ENCODE measurements at regions not wholly inside any gene's neighbourhood (a gene's known extent, or its start where the extent isn't known, plus 50 kb on each side); places are given as distances from the start of the nearest gene placed in this dataset.

GRCh38 chr14:101367421-101368261, 193.7 kb upstream of the DIO3 start:
- DNase-seq (ENCODE audit: low read depth), result no peak

DNA sequence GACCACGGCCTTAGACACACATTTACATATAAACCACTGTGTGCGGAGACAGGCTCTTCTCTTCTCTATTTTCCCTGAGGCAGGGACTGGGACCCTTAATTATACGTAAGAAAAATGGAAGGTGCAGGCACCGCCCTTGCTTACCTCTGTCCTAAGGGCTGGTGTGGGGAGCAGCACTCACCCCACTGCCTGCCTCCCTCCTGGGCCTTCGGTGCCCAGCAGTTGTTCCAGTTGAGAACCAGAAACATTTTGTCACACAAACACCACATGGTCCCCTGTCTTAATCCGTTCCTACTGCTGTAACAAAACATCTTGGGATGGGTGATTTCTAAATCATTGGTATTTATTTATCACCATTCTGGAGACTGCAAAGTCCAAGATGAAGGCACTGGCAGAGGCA, 192.7 kb upstream of the DIO3 start:
- no peak for DNase-seq (ENCODE audit: low read depth)

GRCh38 chr14:101369194-101369915, 191.9 kb upstream of the DIO3 start:
- no peak for DNase-seq (ENCODE audit: low read depth)

DNA sequence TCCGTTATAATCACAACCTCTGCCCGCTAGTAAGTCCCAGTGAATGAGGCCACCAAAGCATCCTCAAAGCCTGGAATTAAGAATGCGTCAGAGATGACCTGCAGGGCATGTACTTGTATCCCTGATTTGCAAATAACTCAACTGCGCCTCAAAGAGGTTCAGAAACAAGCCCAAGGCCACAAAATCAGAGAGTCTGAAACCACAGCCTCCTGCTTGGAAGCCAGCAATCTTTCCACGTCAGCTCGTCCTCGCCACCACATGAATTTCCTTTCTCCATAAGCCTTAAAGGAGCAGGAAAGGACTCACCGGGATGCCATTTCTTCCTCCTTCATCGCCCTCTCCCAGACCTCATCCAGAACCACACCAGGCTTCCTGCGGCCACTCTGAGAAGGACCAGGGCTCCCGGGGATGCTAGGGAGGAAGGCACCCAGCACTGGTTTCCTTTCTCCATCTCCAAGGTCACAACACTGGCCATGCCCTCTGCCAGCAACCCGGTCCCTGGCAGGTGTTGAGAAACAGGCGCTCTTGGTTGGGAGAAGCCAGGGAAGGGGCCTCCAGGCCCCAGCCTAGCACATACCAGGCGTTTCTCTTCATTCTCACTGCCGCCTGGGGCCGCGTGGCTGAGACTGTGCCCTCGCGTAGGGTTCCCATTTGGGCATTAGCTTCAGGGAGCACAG, 191.2 kb upstream of the DIO3 start:
- no peak for DNase-seq (ENCODE audit: low read depth)

DNA sequence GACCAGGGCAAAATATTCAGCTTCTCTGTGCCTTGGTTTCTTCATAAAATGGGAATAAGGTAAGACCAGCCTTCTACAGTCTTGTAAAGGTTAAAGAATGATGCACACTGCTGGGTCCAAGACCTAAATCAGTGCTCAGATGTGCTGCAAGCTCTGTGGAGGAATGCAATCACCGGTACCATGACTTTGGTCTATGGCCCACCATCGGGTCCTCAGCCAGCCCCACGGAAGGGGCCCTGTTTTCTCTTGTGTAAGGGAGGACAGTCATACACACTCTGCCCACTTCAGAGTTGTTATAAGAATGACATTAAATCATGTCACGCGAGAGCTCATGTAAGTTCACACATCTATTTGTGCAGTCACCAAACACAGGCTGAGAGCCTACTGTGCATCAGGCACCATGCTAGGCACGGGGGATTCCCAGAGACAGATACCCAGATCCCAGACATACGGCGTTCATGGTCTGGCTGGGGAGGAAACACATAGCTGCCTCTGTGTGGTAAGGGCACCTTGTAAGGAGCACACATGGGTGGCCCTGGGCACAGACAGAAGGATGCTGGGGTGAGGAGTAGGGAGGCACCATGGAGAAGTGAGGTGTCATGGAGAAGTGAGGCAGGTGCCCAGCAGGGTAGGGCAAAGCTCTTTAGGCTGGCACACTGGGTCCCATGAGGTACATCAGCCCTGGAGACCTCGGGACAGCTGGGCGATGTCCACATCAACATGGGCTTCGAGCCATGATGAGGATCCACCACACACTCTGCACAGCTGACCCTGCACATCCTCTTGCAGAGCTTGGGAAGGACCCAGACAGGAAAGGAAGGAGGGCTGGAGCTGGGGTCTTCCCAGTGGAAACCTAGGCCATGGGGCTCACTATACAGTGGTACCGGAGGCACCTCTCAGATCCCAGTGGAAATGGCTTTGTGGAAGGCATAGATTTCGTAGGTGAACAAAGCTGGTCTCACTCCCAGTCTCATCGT, 190.4 kb upstream of the DIO3 start:
- DNase-seq (ENCODE audit: low read depth), result no peak

DNA sequence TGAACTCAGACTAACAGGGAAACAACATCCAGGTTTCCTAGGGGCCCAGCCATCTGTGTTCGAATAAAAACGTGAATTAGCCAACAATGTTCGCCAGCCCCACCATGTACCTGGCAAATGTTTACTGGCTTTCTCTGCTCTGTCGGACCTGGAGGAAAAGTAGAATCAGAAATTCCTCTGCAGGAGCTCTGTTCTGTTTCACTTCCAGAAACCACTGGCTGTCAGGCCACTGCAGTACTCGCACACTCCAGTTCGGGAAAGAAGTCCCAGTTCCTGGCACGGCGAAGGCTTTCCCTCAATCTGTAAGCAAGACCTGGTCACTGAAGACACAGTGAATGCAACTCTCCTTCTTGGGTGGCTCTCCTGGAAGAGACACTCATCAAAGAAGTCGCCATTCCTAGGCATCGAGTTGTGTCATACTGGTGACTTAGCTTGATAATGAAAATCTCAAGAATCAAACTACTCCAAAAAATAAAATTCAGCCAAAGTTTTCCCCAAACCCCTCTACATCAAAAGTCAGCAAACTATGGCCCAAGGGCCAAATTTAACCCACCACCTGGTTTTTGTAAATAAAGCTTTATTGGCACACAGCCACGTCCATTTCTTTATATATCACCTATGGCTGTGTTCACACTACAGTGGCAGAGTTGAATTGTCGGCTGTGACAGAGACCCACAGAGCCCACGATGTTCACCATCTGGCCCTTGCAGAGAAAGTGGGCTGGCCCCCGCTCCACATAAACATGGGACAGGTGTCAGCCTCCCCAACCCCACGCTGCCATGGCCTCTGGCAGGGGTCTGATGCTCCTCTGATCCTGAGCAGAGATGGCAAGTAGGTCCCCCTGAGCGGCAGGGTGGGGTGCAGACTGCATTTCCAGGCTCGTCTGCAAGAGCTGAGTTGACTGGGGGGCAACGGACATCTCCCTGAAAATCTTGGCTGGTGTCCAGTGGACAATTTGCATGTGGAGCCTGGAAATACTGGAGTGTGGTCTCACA, 189.2 kb upstream of the DIO3 start:
- DNase-seq (ENCODE audit: low read depth), result no peak

- DNase-seq (ENCODE audit: low read depth), result no peak
Observed at GRCh38 chr14:101372894-101373620, 188.2 kb upstream of the DIO3 start.

DNA sequence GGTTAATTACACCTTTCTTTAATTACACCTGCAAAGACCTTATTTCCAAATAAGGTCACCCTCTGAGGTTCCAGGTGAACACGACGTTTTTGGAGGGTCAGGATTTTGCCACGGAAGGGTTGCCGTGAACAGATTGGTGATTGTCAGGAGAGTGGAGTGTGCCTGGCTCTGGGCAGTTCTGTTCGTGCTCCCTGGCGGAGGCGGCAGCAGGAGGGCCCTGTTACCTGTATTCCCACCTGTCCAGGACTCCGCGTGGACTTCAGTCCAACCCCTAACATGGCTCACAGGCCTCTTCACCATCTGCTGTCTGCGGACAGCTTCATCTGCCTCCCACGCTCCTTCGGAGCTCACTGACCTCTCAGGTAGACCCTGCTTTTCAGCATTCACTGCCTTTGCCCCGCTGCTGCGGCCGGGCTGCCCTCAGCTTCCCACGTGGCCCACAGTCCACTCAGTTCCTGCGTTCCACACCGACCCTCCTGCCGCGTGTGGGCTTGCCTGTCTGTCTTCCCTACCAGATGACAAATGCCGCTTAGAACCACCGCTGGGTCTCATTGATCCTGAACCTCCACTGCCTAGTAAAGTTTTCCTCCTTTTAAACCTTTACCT, 187.5 kb upstream of the DIO3 start:
- no peak for DNase-seq (ENCODE audit: low read depth)

- DNase-seq (ENCODE audit: low read depth), result no peak
Observed at GRCh38 chr14:101374373-101375338, 186.6 kb upstream of the DIO3 start.

DNA sequence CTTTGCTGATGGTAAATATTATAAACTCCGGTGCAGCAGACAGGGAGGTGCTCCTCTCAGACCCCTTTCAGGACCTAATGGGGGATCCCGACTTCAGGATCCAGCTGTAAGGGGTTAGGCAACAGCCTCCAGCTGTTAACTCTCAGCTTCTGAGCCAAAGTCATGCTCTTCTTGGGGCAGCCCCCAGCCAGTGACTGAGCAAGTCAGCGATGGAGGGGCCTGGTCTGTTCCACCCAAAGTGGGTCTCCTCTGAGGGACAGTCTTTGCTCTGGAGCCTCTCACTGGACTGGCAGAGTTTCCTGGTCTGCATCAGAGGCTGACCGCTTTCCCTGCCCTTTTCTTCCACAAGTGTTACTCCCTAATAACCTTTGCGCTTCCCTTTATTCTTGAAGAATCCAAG, 184.2 kb upstream of the DIO3 start:
- no peak for DNase-seq (ENCODE audit: low read depth)

DNA sequence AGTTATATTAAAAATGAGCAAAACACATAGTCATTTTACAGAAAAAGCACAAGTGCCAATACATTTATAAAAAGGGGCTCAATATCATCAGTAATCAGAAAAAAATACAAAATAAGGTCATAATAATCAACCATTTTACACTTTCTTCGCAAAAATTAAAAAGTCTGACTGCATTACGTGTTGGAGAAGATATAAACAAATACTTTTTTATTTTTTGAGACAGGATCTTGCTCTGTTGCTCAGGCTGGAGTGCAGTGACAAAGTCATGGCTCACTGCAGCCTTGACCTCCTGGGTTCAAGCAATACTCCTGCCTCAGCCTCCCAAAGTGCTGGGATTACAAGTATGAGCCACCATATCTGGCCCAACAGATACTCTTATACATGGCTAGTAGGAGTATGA, 181.5 kb upstream of the DIO3 start:
- DNase-seq (ENCODE audit: low read depth), result no peak

GRCh38 chr14:101380512-101380911, 180.8 kb upstream of the DIO3 start:
- no peak for DNase-seq (ENCODE audit: low read depth)

DNA sequence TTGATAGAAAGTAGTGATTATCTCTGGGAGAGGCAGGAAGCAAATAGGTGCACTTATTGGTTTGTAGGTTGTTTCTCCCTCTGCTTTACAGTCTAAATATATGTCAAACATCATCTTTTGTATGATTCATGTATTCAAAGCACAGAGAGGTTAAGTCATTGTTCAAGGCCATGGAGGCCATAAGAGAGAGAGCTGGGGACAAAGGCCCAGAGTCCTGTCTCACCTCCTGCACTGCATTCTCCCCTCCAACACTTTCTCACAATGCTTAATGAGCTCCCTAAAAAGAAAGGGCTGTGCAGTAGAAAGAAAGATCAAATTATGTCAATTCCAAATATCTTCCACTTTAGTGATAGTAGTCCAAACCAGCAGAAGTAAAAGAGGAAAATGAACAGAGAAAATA, 180.4 kb upstream of the DIO3 start:
- no peak for DNase-seq (ENCODE audit: low read depth)

DNA sequence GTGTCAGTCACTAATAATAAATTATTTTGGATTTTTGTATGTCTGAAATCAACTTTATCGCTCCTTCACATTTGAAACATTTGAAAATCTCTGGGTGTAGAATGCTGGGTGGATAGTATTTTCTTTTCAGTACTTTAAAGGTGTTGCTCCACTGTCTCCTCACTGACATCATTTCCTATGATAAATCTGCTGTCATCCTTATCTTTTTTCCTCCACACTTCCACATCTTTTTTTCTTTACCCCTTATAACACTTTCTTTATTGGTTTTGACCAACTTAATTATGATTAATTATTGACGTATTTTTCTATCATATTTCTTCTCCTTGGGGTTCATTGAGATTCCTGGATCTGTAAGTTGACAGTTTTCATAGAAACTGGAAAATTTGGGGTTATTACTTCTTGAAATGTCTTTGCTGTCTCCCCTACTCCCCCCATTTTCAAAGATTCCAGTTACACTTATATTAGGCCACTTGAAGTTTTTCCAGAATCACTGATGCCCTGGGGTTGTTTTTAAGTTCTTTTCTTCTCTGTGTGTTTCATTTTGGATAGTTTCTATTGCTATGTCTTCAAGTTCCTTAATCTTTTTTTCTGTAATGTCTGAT, 177.5 kb upstream of the DIO3 start:
- DNase-seq (ENCODE audit: low read depth), result no peak

- no peak for DNase-seq (ENCODE audit: low read depth)
Observed at GRCh38 chr14:101394374-101394773, 166.9 kb upstream of the DIO3 start.

DNA sequence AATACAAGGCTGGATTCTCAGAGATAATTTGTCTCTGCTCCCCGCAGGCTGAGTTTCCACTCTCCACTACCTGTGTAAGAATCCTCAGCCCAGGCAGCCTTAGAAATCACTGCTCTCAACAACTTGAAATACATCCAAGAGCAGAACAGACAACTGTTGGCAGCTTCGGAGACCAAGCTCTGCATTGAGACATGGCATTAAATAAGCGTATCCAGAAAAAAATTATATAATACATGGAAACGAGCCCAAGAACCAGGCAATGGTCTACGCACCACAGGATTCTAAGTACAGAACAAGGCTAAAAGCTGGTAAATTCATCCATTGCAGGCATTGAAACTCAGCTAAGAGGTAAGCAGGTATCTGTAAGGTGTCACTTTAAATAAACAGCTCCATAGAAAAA, 165.5 kb upstream of the DIO3 start:
- DNase-seq (ENCODE audit: low read depth), result no peak

GRCh38 chr14:101397206-101397605, 164.1 kb upstream of the DIO3 start:
- no peak for DNase-seq (ENCODE audit: low read depth)

GRCh38 chr14:101398011-101398410, 163.3 kb upstream of the DIO3 start:
- no peak for DNase-seq (ENCODE audit: low read depth)

Measured in forelimb muscle (tissue), 1 donor.